ENCODE measurements at regions not wholly inside any gene's neighbourhood (a gene's known extent, or its start where the extent isn't known, plus 50 kb on each side); places are given as distances from the start of the nearest gene placed in this dataset.

DNA sequence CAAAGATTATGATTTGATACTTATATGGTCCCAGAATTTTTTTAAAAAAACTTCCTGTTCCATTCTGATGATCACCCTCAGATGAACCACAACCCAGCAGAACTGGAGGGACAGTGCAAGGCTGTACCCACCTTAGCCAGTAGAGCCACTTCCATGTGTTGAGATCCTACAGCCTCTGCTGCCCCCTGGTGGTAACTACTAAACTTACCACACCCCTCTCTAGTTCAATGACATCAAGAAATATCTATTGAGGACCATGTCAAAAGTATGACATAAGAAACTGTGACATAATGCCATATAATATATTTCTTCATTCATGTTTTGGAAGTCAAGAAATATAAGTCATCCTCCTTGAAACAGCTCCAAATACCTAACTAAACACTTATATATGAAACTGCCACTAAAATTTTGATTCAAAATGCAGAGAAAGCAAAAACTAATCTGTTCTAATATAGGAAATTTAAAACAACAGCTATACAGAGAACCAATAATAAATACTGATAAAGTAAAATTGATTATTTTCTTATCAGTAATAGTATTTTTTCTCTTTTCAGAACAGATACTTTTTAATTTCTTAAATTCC lies 412.6 kb downstream of the KCTD12 start:
- H3K4me1 ChIP-seq (ENCODE audit: low read length) = no peaks in the 10 kb centered on the region
- H2AFZ ChIP-seq (ENCODE audit: low read length) = no peak overlapping the region
- no peaks in the 10 kb centered on the region for H3K79me2 ChIP-seq (ENCODE audit: low read length)
- no peaks in the 10 kb centered on the region for H3K9me3 ChIP-seq (replicated peaks; ENCODE audit: insufficient read depth, low read length)
- H3K27ac ChIP-seq (ENCODE audit: low read length) = no peak overlapping the region
- no peaks in the 10 kb centered on the region for H3K9me2 ChIP-seq (replicated peaks; ENCODE audit: insufficient read depth, low read length)
- H3K27me3 ChIP-seq (replicated peaks; ENCODE audit: insufficient read depth, low read length) = no peaks in the 10 kb centered on the region
- no peak overlapping the region for H3K9ac ChIP-seq (ENCODE audit: low read length)
- TF ChIP-seq EZH2 (optimal IDR thresholded peaks at IDR 0.05; ENCODE audit: low read depth, low read length) = no peak
- TF ChIP-seq, protein P1, sequence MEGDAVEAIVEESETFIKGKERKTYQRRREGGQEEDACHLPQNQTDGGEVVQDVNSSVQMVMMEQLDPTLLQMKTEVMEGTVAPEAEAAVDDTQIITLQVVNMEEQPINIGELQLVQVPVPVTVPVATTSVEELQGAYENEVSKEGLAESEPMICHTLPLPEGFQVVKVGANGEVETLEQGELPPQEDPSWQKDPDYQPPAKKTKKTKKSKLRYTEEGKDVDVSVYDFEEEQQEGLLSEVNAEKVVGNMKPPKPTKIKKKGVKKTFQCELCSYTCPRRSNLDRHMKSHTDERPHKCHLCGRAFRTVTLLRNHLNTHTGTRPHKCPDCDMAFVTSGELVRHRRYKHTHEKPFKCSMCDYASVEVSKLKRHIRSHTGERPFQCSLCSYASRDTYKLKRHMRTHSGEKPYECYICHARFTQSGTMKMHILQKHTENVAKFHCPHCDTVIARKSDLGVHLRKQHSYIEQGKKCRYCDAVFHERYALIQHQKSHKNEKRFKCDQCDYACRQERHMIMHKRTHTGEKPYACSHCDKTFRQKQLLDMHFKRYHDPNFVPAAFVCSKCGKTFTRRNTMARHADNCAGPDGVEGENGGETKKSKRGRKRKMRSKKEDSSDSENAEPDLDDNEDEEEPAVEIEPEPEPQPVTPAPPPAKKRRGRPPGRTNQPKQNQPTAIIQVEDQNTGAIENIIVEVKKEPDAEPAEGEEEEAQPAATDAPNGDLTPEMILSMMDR (IDR thresholded peaks at IDR 0.05; ENCODE audit: low read length) = peak; percentile 87
- H3K4me2 ChIP-seq (ENCODE audit: low read depth, low read length) = no peak overlapping the region
- no peaks in the 10 kb centered on the region for H3F3A ChIP-seq (ENCODE audit: insufficient read depth, low read length)
- DNase-seq = peak; percentile 65
- no peak overlapping the region for H3K4me3 ChIP-seq (ENCODE audit: low read length)
- H4K20me1 ChIP-seq (ENCODE audit: insufficient read depth, low read length) = no peaks in the 10 kb centered on the region
- no peaks in the 10 kb centered on the region for H3K36me3 ChIP-seq (replicated peaks; ENCODE audit: insufficient read depth, low read length)

DNA sequence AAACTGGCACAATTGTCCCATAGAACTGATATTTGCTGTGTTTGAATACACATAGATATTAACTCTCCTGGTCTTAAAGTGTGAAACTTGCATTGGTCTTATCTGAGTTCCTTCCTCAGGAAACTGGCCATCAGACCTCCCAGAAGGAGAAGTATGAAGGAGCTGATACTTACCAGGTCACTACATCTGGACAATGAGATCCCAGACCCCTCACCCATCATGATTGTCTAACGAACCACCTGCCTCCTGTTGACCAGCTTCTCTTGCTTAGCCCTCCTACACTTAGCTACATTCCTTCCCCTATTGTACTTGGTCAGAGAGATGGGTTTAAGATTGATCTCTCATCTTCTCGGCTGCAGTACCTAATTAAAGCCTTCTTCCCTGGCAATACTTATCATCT lies 413.3 kb downstream of the KCTD12 start:
- Histone ChIP-seq H3K9ac (ENCODE audit: low read length) (no peak overlapping the region), H3K36me3 (replicated peaks; ENCODE audit: insufficient read depth, low read length) (no peaks in the 10 kb centered on the region), H3K9me3 (replicated peaks; ENCODE audit: insufficient read depth, low read length) (no peaks in the 10 kb centered on the region), H3K27me3 (replicated peaks; ENCODE audit: insufficient read depth, low read length) (no peaks in the 10 kb centered on the region), H2AFZ (ENCODE audit: low read length) (no peak overlapping the region), H3K4me2 (ENCODE audit: low read depth, low read length) (no peak overlapping the region), H3K4me1 (ENCODE audit: low read length) (no peaks in the 10 kb centered on the region), H3K27ac (ENCODE audit: low read length) (no peak overlapping the region), H3K4me3 (ENCODE audit: low read length) (no peak overlapping the region), H3F3A (ENCODE audit: insufficient read depth, low read length) (no peaks in the 10 kb centered on the region), H4K20me1 (ENCODE audit: insufficient read depth, low read length) (no peaks in the 10 kb centered on the region), H3K79me2 (ENCODE audit: low read length) (no peaks in the 10 kb centered on the region), H3K9me2 (replicated peaks; ENCODE audit: insufficient read depth, low read length) (no peaks in the 10 kb centered on the region)
- DNase-seq = no peak
- TF ChIP-seq EZH2 (optimal IDR thresholded peaks at IDR 0.05; ENCODE audit: low read depth, low read length) (no peak), EZH2phosphoT487 (IDR thresholded peaks at IDR 0.05; ENCODE audit: low read length) (no peak)
- TF ChIP-seq, protein P1 (IDR thresholded peaks at IDR 0.05; ENCODE audit: low read length) = no peak

DNA sequence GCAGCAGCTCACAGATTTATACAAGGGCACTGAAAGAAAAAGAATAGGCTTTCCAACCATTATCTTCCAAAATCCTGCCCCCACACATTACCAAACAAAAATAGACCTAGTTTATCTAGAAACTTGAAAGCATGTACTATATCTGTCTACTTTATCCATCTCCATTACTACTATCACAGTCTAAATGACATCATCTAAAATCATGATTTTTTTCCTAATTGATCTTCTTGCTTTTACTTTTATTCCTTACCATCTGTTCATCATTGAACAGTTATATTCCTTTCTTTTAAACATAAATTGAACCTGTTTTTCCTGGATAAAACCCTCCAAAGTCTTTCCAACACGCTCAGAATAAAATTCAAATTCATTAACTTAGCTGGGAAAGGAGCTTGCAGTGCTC lies 414.7 kb downstream of the KCTD12 start:
- Histone ChIP-seq H3K4me3 (ENCODE audit: low read length) (no peak overlapping the region), H3K4me1 (ENCODE audit: low read length) (no peaks in the 10 kb centered on the region), H2AFZ (ENCODE audit: low read length) (no peak overlapping the region), H3F3A (ENCODE audit: insufficient read depth, low read length) (no peaks in the 10 kb centered on the region), H3K9me2 (replicated peaks; ENCODE audit: insufficient read depth, low read length) (no peaks in the 10 kb centered on the region), H3K9me3 (replicated peaks; ENCODE audit: insufficient read depth, low read length) (no peaks in the 10 kb centered on the region), H4K20me1 (ENCODE audit: insufficient read depth, low read length) (no peaks in the 10 kb centered on the region), H3K27me3 (replicated peaks; ENCODE audit: insufficient read depth, low read length) (no peaks in the 10 kb centered on the region), H3K4me2 (ENCODE audit: low read depth, low read length) (no peak overlapping the region), H3K36me3 (replicated peaks; ENCODE audit: insufficient read depth, low read length) (no peaks in the 10 kb centered on the region), H3K79me2 (ENCODE audit: low read length) (no peaks in the 10 kb centered on the region), H3K9ac (ENCODE audit: low read length) (no peak overlapping the region), H3K27ac (ENCODE audit: low read length) (no peak overlapping the region)
- no peak for DNase-seq
- TF ChIP-seq EZH2phosphoT487 (IDR thresholded peaks at IDR 0.05; ENCODE audit: low read length) (no peak), EZH2 (optimal IDR thresholded peaks at IDR 0.05; ENCODE audit: low read depth, low read length) (no peak)
- TF ChIP-seq, protein P1 (IDR thresholded peaks at IDR 0.05; ENCODE audit: low read length) = no peak

All from MM.1S (cell line).